HG03135 (cell line): ENCODE measurements at regions not wholly inside any gene's neighbourhood (a gene's known extent, or its start where the extent isn't known, plus 50 kb on each side); places are given as distances from the start of the nearest gene placed in this dataset.

Experiments used
- ATAC-seq: cut with Tn5 transposase; IDR thresholded peaks from one replicate; pipeline ENCODE4 v1.9.1; 2021; ENCODE audit warnings: mild to moderate bottlenecking, moderate library complexity; ENCODE audit not compliant: unreplicated experiment

- ATAC-seq: no peak
Observed at GRCh38 chr12:125417446-125417845, 352.2 kb downstream of the AACS start.

DNA sequence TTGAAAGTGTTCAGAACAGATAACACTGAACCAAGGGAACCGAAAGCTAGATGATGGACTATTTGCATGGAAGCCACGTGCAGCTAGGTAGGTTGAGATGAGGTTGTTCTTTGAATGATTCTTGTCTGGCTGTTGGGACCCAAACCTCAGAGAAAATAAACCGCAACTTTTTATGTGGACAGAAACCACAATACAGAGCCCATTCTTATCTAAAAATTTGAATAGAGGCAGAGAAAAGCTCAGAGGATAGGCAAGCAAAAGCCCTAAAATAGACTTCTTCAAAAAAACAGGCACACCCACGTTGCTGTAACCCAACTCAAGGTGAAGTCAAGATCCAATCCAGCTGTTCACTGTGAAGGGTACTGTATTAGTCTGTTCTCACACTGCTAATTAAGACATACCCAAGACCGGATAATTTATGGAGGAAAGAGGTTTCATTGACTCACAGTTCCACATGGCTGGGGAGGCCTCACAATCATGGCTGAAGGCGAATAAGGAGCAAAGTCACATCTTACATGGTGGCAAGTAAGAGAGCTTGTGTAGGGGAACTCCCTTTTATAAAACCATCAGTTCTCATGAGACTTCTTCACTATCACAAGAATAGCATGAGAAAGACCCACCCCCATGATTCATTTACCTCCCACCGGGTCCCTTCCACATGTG is 353.8 kb downstream of the AACS start:
- ATAC-seq: no peak

GRCh38 chr12:125424909-125425308 is 359.7 kb downstream of the AACS start:
- ATAC-seq: no peak

- no peak for ATAC-seq
Observed at GRCh38 chr12:125431516-125431915, 366.3 kb downstream of the AACS start.

GRCh38 chr12:125434131-125434530 is 368.9 kb downstream of the AACS start:
- ATAC-seq: no peak

DNA sequence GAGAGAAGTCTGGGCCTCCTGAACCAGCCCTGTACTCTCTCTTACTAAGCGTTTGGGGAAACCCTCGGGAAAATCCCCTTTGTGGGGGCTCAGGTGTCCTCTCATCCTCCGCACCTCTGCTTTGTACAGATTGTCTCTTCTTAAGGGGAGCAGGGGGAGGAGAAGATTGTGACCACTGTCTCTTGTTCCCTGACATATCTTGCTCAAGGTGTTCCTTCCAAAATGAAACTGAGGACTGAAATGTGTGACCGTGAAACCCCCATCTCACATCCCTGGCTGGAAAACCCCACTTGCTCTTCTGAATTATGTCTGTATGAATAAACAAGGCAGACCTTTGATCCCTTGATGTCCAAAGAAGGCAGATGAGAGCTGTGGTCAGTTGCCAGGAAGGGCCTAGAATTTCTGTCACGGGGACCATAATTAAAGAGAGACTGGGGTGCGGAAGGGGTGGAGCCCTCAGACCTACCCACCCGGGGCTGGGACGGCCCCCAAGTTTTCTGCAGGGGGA is 369.8 kb downstream of the AACS start:
- peak; percentile 81 for ATAC-seq

DNA sequence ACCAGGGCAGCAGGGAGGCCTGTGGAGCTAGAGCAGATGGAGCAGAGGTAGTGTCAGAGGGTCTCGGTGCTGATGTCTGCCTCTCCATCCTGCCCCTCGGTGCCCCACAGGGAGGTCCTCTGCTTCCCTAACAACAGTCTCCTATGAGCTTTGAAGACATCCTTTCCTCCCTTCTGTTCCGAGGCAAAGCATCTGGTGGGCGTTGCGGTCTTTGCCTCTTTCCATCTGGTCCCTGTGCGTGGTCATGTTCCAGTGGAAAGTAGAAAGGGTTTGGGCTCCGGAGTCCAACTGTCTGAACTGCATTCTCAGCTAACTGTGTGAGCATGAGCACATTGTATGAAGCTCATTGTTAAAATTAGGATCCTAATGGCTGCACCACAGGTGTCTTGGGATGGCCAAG is 370.6 kb downstream of the AACS start:
- ATAC-seq: no peak

DNA sequence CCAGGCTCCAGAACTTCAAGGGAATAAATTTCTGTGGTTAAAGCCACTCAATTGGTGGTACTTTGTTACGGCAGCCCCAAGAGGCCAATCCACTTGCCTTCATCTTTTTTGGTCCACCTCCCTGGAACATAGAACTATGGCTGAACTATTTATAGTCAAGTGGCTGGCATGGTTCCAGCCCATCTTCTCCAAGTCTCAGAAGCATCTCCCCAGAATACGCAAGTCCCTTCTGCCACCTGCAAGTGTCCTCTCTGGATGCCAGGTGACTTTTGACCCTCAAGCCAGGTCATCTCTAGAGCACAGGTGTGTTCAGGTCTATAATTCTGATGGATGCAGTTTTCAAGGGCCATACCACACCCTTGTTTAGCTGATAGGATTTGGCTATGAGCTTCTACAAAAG is 371.5 kb downstream of the AACS start:
- ATAC-seq: no peak

DNA sequence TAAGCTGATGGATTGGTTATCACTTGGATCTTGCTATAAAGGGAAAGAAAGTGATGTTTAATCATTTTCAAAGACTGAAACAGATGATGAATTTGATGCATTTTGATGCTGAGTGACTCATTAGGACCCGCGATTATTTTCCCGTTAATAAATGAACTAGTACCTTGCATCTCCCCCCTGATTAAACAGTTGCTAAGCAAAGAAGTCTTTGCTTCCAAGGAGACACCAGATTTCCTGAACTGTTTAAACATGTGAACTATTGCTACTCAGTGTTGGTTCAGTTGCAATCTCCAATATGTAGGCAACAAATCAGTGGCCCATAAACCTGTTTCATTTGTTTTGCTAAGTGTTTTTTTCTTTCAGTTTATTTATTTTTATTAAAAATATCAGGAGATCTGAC is 375.2 kb downstream of the AACS start:
- ATAC-seq: no peak

- no peak for ATAC-seq
Observed at GRCh38 chr12:125443341-125443740, 378.1 kb downstream of the AACS start.

GRCh38 chr12:125451408-125451807 is 386.2 kb downstream of the AACS start:
- ATAC-seq: no peak

DNA sequence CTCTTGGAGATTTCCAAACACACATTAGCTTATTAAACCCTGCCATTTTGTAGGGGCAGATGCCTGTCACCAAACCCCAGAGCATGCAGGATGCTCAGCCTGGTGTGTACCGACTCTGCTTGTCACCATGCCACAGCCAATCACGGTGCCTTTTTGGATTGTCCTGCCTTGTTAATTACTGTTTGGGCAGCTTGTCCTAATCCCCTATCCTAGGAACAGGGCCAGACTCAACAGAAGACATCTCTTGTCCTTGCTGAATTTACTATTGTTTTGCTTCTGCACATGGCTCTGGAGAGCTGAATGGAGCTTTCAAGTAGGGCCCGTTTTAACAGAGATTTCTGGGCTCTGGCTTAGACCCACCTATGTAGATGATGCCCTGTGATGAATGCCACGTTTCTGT is 388.5 kb downstream of the AACS start:
- no peak for ATAC-seq

- ATAC-seq: no peak
Observed at GRCh38 chr12:125454291-125454690, 389.1 kb downstream of the AACS start.

DNA sequence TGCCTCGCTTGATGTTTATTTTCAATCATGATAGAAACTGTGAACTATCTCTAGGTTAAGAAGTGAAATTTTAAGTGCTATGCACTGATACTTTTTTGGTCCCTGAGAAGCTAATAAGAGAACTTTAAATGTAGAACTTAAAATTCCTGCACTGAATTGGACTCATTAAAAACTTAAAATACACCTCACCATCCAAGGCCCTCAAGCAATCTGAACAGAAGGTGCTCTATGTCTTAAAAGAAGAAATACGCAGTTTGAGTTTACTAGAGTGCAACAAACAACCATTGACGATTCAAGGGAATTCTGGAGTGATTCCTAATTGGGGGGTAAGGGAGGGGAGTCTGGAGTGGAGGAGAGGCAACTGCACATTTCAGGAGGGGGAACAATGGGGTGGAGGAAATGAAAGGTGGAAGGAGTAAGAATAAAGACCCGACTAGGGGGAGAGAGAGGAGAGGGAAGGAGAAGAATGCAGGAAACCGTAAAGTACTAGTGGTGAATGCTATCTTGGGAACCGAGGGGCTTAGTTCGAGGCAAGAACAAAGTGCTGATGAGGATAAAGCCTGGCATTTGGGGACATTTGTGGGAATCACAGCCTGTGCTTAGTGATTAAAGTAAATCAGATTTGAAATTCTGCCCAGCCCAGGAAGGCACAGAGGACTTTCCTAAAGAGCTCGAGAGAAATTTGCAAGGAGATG is 389.7 kb downstream of the AACS start:
- no peak for ATAC-seq

GRCh38 chr12:125455556-125455955 is 390.3 kb downstream of the AACS start:
- no peak for ATAC-seq

GRCh38 chr12:125458552-125459268 is 393.5 kb downstream of the AACS start:
- no peak for ATAC-seq

GRCh38 chr12:125461831-125462230 is 396.6 kb downstream of the AACS start:
- ATAC-seq: no peak

DNA sequence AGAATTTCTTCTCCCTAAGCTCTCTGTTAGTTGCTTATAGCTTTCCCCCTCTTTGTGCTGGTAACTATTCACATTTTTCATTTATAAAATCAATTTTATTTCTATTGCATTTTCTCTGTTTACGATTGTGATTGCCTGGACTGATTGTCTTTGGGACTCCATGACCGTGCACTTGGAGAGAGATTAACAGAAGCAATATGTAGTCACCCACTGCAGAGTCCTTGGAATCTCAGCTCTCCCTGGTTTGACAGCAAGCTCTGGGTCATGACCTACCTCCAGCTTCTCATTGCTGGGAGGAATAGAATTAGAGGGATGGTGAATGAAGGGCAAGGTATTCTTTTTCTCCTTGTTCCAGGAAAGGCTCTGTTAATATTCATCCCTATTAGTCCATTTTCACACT is 398.2 kb downstream of the AACS start:
- ATAC-seq: no peak

GRCh38 chr12:125467363-125467762 is 402.1 kb downstream of the AACS start:
- ATAC-seq: no peak

GRCh38 chr12:125469683-125470082 is 404.4 kb downstream of the AACS start:
- ATAC-seq: no peak

DNA sequence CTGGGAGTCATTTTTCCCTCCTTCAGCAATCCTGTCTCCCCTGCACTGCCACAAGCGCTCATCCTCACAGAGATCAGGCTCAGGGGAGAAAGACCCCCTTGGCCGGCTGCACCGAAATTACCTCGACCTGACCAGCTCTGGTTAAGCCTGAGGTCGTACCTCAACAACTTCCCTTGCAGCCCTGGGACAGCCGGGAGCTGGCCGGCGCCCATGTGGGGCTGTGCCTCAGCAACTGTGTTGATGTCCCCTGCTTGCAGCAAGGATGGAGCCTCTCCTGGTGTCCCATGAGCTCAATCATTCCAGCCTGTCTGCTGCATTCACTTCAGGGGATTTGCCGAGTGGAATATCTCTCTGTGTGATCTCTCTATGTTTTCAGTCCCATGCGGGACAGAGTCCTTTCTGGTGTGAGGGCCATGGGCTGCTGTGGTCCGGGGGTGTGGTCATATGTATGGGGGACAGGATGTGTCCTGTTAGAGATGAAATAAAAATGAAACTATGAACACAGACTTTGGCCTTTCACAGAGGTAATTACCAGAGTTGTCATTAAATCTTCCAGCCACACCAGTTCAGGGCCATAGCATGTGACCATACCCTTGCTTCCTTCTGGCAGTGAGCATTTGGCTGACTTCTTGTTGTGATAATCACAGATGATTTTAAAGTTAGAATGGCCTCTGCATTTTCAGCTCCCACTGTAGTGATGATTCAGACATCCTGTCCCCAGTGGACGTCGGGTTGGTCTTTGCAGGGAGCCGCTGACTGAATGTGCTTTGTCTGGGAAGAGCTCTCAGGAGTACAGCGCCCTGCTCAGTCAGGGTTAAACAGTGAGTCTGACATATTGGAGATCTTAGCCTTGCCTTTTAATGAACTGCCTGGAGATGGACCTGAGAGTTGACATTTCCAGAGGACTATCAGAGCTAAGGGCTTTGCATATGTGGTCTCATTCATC is 405.9 kb downstream of the AACS start:
- no peak for ATAC-seq
